H54 (cell line): ENCODE measurements at regions not wholly inside any gene's neighbourhood (a gene's known extent, or its start where the extent isn't known, plus 50 kb on each side); places are given as distances from the start of the nearest gene placed in this dataset.

Experiments
- DNase-seq: peaks from one replicate; pipeline ENCODE4 v3.0.0; 2011; ENCODE audit warnings: low spot score, mixed read lengths; ENCODE audit not compliant: insufficient read length
- FAIRE-seq: peaks from 3 replicates; lab custom pipeline; 2011; peaks lifted over from hg19 to GRCh38; lab: Jason Lieb, UNC
- POLR2A ChIP-seq: IDR thresholded peaks from 2 replicates; pipeline ENCODE4 v1.6.1; 2011; ENCODE audit warnings: low read depth, mild to moderate bottlenecking, low read length

- DNase-seq (no peak), FAIRE-seq (no peak)
- TF ChIP-seq POLR2A: no peak
Observed at GRCh38 chr18:37684590-37684989, 119.0 kb upstream of the CELF4 start.

- DNase-seq (no peak), FAIRE-seq (no peak)
- TF ChIP-seq POLR2A: no peak
Observed at GRCh38 chr18:37684183-37684582, 118.6 kb upstream of the CELF4 start.

GRCh38 chr18:37680911-37681310 lies 115.3 kb upstream of the CELF4 start:
- FAIRE-seq: no peak
- no peak for DNase-seq
- TF ChIP-seq POLR2A: no peak

- no peak for TF ChIP-seq POLR2A
- FAIRE-seq (no peak), DNase-seq (no peak)
Observed at GRCh38 chr18:37676276-37676675, 110.7 kb upstream of the CELF4 start.

- no peak for DNase-seq
- no peak for FAIRE-seq
- TF ChIP-seq POLR2A: no peak
Observed at GRCh38 chr18:37675699-37676098, 110.1 kb upstream of the CELF4 start.

GRCh38 chr18:37674570-37674969 lies 109.0 kb upstream of the CELF4 start:
- FAIRE-seq: no peak
- TF ChIP-seq POLR2A: no peak

GRCh38 chr18:37673671-37674070 lies 108.1 kb upstream of the CELF4 start:
- FAIRE-seq (no peak), DNase-seq (no peak)
- TF ChIP-seq POLR2A: no peak

More at GRCh38 chr18:37674570-37674969, 109.0 kb upstream of the CELF4 start:
- no peak for DNase-seq

GRCh38 chr18:37672932-37673595 lies 107.5 kb upstream of the CELF4 start:
- DNase-seq: no peak
- TF ChIP-seq POLR2A: no peak
- FAIRE-seq: no peak

GRCh38 chr18:37672001-37672400 lies 106.4 kb upstream of the CELF4 start:
- FAIRE-seq (no peak), DNase-seq (no peak)
- no peak for TF ChIP-seq POLR2A

GRCh38 chr18:37671530-37671929 lies 105.9 kb upstream of the CELF4 start:
- FAIRE-seq: no peak
- TF ChIP-seq POLR2A: no peak
- DNase-seq: no peak

GRCh38 chr18:37671119-37671518 lies 105.5 kb upstream of the CELF4 start:
- FAIRE-seq: no peak

GRCh38 chr18:37669991-37670534 lies 104.5 kb upstream of the CELF4 start:
- no peak for DNase-seq
- no peak for FAIRE-seq
- no peak for TF ChIP-seq POLR2A

More at GRCh38 chr18:37671119-37671518, 105.5 kb upstream of the CELF4 start:
- DNase-seq: no peak
- TF ChIP-seq POLR2A: no peak

- FAIRE-seq: no peak
- no peak for DNase-seq
- TF ChIP-seq POLR2A: no peak
Observed at GRCh38 chr18:37668971-37669747, 103.6 kb upstream of the CELF4 start.

GRCh38 chr18:37667836-37668235 lies 102.2 kb upstream of the CELF4 start:
- FAIRE-seq: no peak
- no peak for DNase-seq
- no peak for TF ChIP-seq POLR2A
